HTR-8/SVneo (cell line): ENCODE measurements at regions not wholly inside any gene's neighbourhood (a gene's known extent, or its start where the extent isn't known, plus 50 kb on each side); places are given as distances from the start of the nearest gene placed in this dataset.

Experiments
- DNase-seq: peaks from one replicate; pipeline ENCODE4 v3.0.0; 2011; ENCODE audit warnings: low spot score, mixed read lengths; ENCODE audit not compliant: insufficient read length
- FAIRE-seq: peaks from 2 replicates; lab custom pipeline; 2011; peaks lifted over from hg19 to GRCh38; lab: Jason Lieb, UNC

DNA sequence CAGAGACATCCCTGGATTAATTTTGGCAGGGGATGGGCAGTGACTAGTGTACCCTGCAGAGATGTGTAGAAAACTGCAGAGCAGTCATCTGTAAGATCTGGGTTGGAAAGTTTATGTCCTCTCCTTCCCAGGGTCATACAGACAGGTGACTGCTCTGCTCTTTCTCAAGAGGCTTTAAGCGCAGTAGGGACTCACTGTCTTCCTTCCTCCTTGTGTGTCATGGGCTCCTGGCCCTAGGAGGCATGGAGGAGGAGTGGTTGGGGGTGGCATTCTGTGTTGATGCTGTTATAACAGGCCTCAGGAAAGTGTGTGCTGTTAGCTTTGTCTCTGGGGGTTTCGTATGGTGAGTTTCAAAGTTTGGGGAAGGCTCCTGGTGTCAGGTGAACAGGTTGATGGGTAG is 130.5 kb upstream of the MGAT5 start:
- no peak for FAIRE-seq

DNA sequence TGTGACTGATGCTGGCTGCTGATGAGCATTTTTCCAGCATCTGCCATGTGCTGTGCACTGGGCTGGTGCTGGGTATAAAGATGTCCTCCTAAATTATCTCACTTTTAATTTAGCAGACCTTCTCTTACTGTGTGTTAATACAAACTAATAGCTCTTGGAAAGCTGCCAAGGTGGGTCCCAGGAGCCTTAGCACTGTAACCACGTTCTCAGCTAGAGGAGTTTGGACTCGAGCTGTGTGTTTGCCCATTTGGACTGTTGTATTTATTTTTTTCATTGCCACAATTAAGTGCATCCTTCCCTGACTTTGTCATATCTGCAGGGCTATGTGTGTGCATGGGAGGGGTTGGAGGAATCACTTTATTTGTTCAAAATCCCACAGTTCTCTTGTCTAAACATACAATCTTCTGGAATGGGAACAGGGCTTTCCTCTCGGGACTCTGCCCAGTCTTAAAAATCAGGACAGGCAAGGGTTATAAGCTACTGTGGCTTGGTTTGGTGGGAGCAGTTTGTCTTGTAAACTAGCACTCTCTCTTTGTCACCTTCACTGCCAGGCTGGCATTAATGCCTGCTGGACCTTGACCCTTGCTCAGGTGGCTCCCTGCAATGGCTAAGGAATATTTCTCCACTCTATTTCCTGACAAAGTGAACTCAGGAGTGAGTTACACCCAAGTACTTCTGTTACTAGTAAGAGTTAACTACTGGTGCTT is 129.7 kb upstream of the MGAT5 start:
- FAIRE-seq: no peak
- DNase-seq: no peak

More for the DNA sequence above, 130.5 kb upstream of the MGAT5 start:
- DNase-seq: no peak

DNA sequence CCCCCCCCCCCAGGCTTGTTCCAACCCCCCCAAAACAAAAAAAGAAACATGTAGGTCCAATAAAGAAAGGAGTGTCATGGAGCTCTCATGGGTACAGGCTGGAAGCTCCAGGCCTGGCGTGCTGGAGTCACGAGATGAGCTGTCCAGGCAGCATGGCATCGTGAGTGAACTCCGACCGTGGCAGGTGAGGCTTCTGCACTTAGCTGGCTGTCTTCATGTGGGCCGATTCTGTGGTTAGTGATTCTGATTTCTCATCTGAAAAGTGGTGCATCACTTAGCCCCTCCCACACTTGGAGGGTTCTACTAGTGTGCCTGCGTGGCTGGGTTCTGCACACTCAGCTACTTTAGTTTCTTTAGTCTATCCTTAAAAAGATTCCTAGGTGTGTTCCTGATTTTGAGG is 126.4 kb upstream of the MGAT5 start:
- no peak for DNase-seq

DNA sequence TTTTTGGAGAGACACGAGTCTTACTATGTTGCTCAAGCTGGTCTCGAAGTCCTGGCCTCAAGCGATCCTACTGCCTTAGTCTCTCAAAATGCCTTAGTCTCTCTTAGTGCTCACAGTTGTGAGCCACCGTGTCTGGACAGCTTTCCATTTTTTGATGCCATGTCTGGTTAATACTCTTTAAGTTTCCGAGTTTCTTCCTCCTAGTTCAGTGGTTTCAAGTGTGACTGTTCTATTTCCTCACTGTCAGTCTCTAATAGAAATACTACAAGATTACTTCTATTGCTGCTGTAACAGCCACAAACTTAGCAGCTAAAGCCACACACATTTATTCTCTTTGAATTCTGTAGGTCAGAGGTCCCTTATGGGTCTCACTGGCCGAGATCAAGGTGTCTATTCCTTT is 125.1 kb upstream of the MGAT5 start:
- DNase-seq (no peak), FAIRE-seq (no peak)

More for the DNA sequence above, 126.4 kb upstream of the MGAT5 start:
- FAIRE-seq: no peak

DNA sequence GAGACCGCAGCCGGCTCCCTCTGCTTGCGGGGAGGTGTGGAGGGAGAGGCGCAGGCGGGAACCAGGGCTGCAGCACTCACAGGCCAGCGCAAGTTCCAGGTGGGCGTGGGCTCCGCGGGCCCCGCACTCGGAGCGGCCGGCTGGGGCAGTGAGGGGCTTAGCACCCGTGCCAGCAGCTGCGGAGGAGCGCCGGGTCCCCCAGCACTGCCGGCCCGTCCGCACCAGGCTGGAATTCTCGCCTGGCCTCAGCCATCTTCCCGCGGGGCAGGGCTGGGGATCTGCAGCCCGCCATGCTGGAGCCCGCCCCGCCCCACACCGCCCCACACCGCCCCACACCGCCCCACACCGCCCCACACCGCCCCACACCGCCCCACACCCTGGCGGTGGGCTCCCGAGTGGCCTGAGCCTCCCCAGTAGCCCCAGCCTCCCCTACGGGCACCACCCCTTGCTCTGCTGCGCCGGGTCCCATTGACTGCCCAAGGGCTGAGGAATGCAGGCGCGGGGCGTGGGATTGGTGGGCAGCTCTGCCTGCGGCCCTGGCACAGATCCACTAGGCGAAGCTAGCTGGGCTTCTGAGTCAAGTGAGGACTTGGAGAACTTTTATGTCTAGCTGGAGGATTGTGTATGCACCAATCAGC is 123.9 kb upstream of the MGAT5 start:
- FAIRE-seq (no peak), DNase-seq (no peak)

DNA sequence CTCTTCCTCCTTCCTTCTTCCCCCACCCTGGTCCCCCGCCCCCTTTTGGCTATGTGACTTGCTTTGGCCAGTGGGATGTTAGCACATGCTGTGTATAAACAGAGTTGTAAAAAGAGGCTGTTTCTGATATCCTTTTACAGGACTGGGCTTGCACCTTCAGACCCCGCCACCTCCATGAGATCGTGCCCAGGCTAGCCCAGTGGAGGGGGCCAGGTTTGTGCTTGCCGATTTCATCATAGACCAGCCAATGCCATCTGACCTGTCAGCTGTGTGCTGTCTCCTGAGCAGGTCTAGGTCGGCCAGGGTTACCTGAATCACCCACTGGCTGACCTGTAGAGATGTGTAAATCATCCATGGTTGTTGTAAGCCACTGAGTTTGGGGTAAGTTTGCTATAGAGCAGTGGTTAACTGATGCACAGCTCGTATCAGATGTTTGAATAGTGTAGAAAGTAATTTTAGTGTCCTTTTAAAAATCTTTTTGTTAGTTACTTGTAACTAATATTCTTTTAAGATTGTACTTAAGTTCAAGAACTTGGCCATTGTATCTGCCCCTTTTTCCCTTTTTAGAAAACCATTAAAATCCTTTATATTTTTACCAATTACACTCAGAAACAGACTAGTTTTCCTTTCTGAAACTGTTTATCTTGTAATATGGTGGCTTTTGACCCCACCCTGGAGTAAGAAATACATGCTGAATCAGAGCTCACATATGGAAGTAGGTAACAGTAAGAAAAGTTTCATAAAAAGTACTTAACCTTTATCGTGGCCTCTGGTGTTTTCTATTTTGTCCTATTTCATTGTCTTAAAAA is 122.0 kb upstream of the MGAT5 start:
- FAIRE-seq: no peak
- DNase-seq: no peak

DNA sequence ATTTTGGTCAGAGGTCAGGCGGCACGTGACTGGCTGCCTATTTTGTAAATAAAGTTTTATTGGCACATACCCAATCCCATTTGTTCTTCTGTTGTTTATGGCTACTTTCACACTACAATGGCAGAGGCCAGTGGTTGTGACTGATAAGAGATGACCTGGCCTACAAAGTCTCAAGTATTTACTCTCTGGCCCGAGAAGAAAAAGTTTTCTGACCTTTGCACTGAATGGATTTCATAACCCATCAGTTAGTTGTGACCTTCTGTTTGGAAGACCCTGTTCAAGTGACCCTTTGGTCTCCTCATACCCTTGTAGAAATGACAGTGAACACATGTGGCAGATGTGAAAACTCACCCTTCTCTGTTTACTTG is 121.4 kb upstream of the MGAT5 start:
- DNase-seq (no peak), FAIRE-seq (no peak)

DNA sequence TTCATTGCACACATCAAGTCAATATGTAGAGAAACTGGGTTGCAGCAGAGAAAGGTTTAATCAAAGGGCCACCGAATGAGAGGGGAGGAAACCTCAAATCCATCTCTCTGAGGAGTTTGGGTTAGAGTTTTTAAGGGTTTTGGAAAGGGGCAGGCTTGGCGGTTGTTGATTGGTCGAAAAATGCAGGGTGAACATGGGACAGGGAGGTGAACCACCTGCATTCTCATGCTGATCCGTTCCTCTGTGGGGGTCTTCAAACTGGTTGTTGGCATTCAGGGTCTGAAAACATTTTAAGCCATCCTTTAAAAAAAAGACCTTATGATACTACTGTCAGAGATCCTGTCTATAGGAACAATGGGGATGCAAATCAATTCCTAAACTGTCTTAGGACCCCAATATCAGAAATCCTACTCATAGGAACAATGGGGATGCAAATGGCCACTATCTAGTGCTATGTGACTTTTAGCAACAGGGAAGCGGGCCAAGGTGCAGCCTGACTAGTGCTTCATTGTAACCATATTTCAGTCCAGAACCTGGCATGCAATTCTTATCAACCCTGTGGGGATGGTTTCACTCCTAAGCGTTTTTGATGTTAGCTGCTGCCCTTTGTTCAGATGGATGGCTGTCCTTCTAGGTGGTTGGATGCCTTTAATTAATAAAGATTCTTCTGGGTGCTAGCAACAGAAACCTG is 120.1 kb upstream of the MGAT5 start:
- FAIRE-seq: no peak
- no peak for DNase-seq

DNA sequence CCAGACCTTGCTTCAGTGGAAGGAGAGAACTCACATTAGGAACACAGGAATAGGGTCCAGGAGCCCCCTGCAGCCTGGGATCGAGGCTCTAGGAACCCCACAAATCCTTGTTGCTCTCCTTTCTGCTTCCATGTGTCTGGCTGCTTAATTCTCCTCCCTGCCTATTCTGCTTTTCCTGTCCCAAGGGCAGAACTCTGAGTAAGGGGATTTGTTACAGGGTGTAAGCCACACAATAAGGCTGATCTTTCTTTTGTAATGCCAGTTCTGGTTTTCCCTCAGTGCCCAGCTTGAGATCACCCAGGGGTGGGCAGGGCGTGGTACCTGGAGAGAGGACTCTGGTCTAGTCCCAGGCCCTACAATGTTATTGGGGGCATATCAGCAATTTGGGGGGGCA is 119.6 kb upstream of the MGAT5 start:
- FAIRE-seq: no peak
- DNase-seq: no peak

DNA sequence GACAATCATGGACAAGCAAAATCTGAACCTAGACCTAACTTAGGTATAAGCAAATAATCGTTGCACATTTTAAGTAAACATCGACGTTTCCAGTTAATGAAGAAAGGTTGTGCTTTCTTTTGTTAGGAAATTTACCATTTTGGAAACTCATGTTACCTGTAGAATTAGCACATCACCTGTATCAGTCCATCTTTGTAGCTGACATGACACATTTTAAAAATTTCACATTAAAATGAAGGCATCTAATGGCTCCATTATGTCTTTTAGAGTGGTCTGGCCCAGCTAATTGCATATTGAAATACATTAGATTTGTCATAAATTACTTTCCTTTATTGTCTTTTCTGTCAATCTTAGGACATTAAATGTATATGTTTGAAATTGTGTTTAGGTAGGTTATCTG is 119.0 kb upstream of the MGAT5 start:
- DNase-seq: no peak
- FAIRE-seq: no peak

DNA sequence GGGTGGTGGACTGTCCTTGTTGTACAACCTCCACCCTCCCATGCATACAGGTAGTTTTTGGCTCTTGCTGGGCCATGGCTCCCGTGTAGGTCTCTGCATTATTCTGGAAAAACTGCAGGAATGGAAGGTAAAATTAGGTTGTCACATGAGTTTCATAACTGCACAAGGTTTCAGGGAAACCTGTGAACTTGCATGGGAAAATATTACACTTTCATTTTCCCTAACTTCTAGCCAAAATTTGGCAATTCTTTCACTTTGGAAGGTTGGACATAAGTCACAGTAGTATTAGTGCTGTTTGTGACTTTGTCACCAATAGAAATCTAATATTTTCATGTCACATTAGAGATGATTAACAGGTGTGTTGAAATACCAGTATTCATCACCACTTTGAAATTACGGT is 118.1 kb upstream of the MGAT5 start:
- FAIRE-seq (no peak), DNase-seq (no peak)

DNA sequence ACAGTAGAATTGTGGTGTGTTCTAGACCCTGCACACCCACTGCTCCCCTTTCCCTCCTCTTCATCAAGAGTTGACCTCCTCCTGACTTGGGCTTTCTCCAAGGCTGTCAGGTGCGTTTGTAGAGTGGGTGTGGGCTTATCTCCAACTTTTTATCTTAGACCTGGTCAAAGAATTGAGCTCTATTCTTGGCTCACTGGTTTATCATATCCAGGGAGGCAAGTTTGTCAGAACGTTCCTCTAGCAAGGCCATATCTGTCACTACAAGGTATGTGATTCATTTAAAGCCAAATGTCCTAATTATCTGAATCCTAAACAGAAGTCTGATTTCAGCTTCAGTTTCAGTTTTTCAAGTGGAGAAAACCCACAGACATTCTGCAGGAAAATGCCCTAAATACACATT is 117.1 kb upstream of the MGAT5 start:
- FAIRE-seq (no peak), DNase-seq (no peak)

DNA sequence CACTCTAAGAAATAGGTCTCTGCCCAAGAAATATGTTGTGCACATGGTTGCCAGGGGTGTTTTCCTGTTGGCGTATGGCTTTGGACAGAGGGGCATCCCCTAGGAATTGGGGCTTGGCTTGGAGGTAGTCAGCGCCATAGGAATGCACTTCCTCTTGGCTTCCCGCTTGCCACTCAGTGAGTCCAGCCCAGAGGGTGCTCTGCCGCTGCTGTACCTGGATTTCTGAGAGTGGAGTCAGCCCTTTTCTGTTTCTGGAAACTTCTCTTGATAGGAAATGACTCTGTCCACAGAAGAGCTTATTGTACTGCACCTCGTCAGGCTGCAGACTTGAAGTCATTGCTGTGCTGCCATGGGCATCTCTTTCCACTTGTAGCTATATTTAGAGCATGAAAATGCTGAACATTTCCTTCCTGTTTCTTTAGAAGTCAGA is 116.7 kb upstream of the MGAT5 start:
- DNase-seq (peak; percentile 62), FAIRE-seq (no peak)

DNA sequence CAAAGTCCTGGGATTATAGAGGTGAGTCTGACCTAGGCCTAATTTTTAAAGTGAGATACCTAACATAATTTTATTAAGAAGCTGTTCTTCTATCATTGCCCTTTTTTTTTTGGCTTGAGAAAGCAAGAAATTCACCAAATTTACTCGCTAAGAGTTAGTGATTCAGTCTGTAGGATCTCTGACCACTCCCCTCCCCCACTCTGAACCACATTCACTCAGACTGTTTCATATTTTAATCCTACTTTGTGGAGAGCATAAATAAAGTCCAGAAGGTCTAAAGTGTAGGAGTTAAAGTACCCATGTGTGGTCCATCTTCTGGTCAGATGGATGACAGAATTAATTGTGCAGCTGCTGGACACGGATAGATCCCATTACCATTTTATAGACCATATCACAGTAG is 115.8 kb upstream of the MGAT5 start:
- no peak for DNase-seq

DNA sequence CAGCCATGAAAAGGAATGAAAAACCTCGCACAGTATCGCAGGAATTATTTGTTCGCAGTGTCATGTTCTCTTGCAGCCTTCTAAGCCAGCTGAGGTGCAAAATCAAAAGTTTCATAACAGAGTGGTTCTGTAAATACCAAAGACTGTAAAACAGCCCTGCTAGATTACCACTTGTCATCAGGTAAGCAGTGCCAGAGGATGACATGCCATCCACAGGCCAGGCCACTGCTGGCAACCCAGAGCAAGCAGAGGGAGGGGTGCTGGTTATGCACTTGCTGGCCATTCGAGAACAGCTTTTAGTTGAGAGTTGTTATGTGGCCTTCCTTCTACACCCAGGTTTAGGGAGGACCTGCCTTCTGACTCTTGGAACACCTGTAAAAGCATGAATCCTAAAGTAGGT is 114.3 kb upstream of the MGAT5 start:
- no peak for FAIRE-seq
- no peak for DNase-seq

More for the DNA sequence above, 115.8 kb upstream of the MGAT5 start:
- FAIRE-seq: no peak

DNA sequence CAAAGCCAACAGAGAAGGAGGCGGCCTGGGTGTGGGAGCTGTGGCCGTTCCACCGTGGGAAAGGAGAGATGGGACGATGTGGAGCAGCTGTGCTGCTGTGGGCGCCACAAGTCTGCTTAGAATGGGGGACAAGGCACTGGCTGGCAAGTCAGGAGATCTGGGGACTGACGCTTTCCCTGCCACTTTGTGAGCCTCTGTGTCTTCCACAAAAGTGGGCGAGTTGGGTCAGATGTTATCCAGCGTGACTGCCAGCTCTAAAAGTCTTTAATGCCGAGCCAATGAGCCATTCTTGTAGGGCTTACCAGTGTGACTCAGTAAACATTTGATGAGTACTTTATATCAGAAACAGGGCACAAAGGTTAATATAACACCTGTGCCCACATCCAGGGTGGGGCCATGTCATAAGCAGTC is 113.6 kb upstream of the MGAT5 start:
- DNase-seq (no peak), FAIRE-seq (no peak)

DNA sequence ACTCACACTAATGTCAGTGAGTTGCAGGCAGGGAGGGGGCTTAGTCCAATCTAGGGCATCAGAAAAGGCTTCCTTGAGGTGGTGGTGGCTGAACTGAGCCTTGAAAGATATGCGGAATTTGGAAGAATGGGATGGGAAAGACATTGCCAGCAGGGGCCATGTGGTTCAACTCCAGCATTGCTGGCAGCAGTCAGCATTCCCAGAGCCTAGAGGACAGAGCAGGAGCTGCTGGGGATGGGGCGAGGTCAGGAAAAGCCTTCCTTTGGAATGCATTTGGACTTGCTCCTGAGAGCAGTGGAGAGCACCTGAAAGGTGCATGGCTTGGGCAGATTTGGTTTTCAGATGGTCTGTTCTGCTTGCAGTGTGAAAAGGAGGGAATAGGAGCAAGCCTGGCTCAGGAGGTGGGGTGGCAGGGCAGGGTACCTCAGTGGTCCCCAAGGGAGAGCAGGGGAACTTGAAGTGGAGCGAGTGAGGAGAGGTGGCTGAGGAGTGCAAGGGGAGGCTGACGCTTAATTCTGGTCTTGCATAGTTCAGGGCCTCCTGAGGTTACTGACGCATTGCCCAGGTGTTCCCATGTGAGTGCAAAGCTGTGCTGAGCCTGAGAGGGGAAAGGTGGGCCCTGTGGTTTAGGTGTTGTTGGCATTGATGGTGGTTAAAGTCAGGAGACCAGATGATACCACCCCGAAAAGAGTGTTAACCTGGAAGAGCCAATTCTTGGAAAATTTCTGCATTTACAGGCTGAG is 112.1 kb upstream of the MGAT5 start:
- DNase-seq (no peak), FAIRE-seq (no peak)

DNA sequence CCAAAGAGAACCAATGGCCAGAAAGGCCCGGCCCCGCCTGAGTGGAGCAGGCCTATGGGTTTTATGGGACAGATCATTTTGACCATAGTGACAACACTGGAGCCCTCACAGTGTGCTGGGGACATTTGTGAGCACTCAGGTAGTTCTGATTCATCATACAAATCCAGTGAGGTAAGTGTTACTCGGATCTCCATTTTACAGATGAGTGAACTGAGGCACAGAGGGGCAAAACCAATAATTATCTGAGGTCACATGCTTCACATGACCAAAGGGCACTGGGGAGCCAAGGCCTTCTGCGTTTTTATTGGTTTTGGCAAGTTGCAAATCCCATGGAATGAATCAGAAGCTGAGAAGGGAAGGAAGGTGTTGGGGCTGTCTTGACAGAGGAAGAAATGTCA is 111.5 kb upstream of the MGAT5 start:
- no peak for DNase-seq
- no peak for FAIRE-seq

DNA sequence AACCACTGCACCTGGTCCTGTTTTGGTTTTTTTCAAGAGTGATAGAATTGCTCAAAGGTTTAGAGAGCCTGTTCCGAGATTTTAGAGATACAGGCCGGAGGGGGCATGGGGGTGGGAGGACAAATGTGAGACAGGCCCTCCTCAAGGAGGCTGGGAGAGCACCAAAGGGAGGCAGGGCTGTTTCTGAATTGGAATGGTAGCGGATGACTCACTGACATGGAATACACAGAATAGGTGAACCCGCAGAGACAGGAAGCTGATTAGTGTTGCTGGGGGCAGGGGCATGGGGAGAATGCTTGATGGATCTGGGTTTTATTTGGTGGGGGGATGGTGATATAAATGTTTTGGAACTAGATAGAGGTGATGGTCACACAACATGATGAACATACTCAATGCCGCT is 111.0 kb upstream of the MGAT5 start:
- FAIRE-seq: no peak
- DNase-seq: peak; percentile 62

DNA sequence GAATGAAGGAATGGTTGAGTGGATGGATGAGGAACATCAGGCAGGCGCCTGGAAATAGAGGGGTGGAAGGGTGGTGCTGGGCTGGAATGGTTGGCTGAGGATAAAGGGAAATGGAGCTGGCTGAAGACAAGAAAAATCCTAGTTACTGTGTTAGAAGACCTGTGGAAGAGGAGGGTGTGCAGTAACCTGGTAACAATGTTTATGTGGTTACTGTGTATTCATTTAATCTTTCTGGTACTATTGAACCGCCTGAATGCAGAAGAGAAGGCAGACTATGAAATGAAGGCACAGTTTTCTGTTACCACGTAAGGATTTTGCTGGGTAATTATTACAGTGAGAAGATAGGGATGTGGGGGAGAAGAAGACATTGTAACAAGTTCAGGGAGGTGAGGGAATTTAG is 110.3 kb upstream of the MGAT5 start:
- DNase-seq: no peak
- FAIRE-seq: no peak
